B cell (primary cell): ENCODE measurements at regions not wholly inside any gene's neighbourhood (a gene's known extent, or its start where the extent isn't known, plus 50 kb on each side); places are given as distances from the start of the nearest gene placed in this dataset.

Experiments
- ATAC-seq: fragments of 200-7000 bp; cut with Tn5 transposase; one replicate; pipeline ENCODE4 v1.10.0; 2021; ENCODE audit warnings: low read depth, mild to moderate bottlenecking, moderate number of reproducible peaks, moderate library complexity
- CTCF ChIA-PET: fragments of 350-600 bp; sonication (Branson Sonifier 250); formaldehyde crosslinking; loops from one replicate; lab custom pipeline; 2021; ENCODE audit warnings: antibody characterized with exemption, inconsistent platforms; lab: Charles Lee
- POLR2A ChIA-PET: fragments of 350-600 bp; sonication (Branson Sonifier 250); formaldehyde crosslinking; loops from one replicate; lab custom pipeline; 2021; ENCODE audit warnings: antibody characterized with exemption; lab: Charles Lee
- DNase-seq: peaks from one replicate; pipeline ENCODE4 v3.0.0; 2013
- H2AFZ ChIP-seq: 2 replicates; pipeline ENCODE4 v1.6.1; 2012; ENCODE audit warnings: mild to moderate bottlenecking, low read depth, low read length; ENCODE audit not compliant: insufficient read depth, poor library complexity, severe bottlenecking
- H3K27ac ChIP-seq, 2 donors: 1 replicate in 1 of 2; 2 replicates in 1 of 2; pipeline ENCODE4 v1.5.1; 2012 to 2013; ENCODE audit warnings: low read length in 2 of 2, mild to moderate bottlenecking in 2 of 2, moderate library complexity in 1 of 2
- H3K27me3 ChIP-seq, 4 experiments: fragments of 200-600 bp in 1 of 4; sonication (generic) in 1 of 4; replicated peaks in 1 of 4; 1 replicate in 2 of 4; 2 replicates in 2 of 4; pipeline versions ENCODE4 v1.6.1 to v1.7.0; 2013 to 2016; ENCODE audit warnings: low read length in 3 of 4, mild to moderate bottlenecking in 2 of 4, mixed read lengths in 1 of 4, moderate library complexity in 1 of 4; ENCODE audit not compliant: insufficient read depth in 4 of 4, control insufficient read depth in 3 of 4; ENCODE audit errors: control extremely low read depth in 1 of 4
- H3K36me3 ChIP-seq, 2 experiments: replicated peaks in 1 of 2; 1 replicate in 1 of 2; 2 replicates in 1 of 2; pipeline versions ENCODE4 v1.6.1 to v1.7.1; 2013; ENCODE audit warnings: low read length in 1 of 2; ENCODE audit not compliant: insufficient read depth in 2 of 2, control insufficient read depth in 1 of 2; ENCODE audit errors: control extremely low read depth in 1 of 2, extremely low read depth in 1 of 2
- H3K4me1 ChIP-seq, 2 donors: fragments of 200-600 bp in 1 of 2; sonication (generic) in 1 of 2; 1 replicate in 1 of 2; 2 replicates in 1 of 2; pipeline versions ENCODE4 v1.5.1 to v1.6.1; 2013 to 2017; ENCODE audit warnings: low read length in 2 of 2; ENCODE audit not compliant: control insufficient read depth in 2 of 2, insufficient read depth in 2 of 2
- H3K4me2 ChIP-seq: replicated peaks from 2 replicates; pipeline ENCODE3; 2012; ENCODE audit warnings: mild to moderate bottlenecking, low read depth, low read length; ENCODE audit not compliant: poor library complexity, severe bottlenecking
- H3K4me3 ChIP-seq, 5 experiments: fragments of 200-600 bp in 1 of 5; sonication (generic) in 1 of 5; 1 replicate in 3 of 5; 2 replicates in 2 of 5; pipeline versions ENCODE4 v1.5.1 to v1.7.0; 2011 to 2016; ENCODE audit warnings: low read length in 4 of 5, mild to moderate bottlenecking in 4 of 5, low read depth in 2 of 5, control low read depth in 1 of 5, moderate library complexity in 1 of 5; ENCODE audit not compliant: insufficient read depth in 1 of 5; ENCODE audit errors: control extremely low read depth in 1 of 5, extremely low read depth in 1 of 5
- H3K79me2 ChIP-seq: fragments of 200-600 bp; sonication (generic); one replicate; pipeline ENCODE4 v1.6.0; 2016; ENCODE audit warnings: low read length; ENCODE audit not compliant: control insufficient read depth, insufficient read depth
- H3K9ac ChIP-seq: fragments of 200-600 bp; sonication (generic); 2 replicates; pipeline ENCODE4 v1.6.1; 2017; ENCODE audit warnings: mild to moderate bottlenecking, low read length, moderate library complexity
- H3K9me3 ChIP-seq, 3 donors: one replicate each; pipeline versions ENCODE4 v1.6.1 to v1.7.1; 2013; ENCODE audit warnings: low read length in 2 of 3; ENCODE audit not compliant: control insufficient read depth in 2 of 3, insufficient read depth in 1 of 3; ENCODE audit errors: control extremely low read depth in 1 of 3
- H4K20me1 ChIP-seq: 2 replicates; pipeline ENCODE4 v1.6.0; 2012; ENCODE audit warnings: mild to moderate bottlenecking, low read length; ENCODE audit not compliant: insufficient read depth, control insufficient read depth, poor library complexity, severe bottlenecking
- H3K27ac Mint-ChIP-seq: one replicate; pipeline ENCODE4 v1.8.0; 2021; ENCODE audit warnings: mixed read lengths
- H3K27me3 Mint-ChIP-seq: one replicate; pipeline ENCODE4 v1.8.0; 2021; ENCODE audit warnings: mixed read lengths
- H3K4me1 Mint-ChIP-seq: one replicate; pipeline ENCODE4 v1.8.0; 2021; ENCODE audit warnings: mixed read lengths
- H3K4me3 Mint-ChIP-seq: one replicate; pipeline ENCODE4 v1.8.0; 2021; ENCODE audit warnings: mixed read lengths
- H3K9me3 Mint-ChIP-seq: one replicate; pipeline ENCODE4 v1.8.0; 2022; ENCODE audit warnings: mixed read lengths; ENCODE audit not compliant: insufficient read depth
- EZH2 ChIP-seq: IDR thresholded peaks from 2 replicates; pipeline ENCODE4 v1.6.1; 2012; ENCODE audit warnings: borderline replicate concordance, low read depth, mild to moderate bottlenecking, moderate library complexity, low read length; ENCODE audit not compliant: insufficient read depth, poor library complexity, severe bottlenecking
- WGBS: methylation state at CpG from one replicate; pipeline ENCODE4 v1.1.5; 2013; ENCODE audit warnings: missing lambda C conversion rate; ENCODE audit not compliant: insufficient coverage; 5-methylcytosine and 5-hydroxymethylcytosine counted together
- intact Hi-C: fragments of 100-400 bp; cut with micrococcal nuclease; formaldehyde crosslinking; loops from one replicate; pipeline ENCODE4 v1.10.0; 2022
- TF ChIP-seq, protein P1 (sequence below): fragments of 200-600 bp; IDR thresholded peaks from one replicate; pipeline ENCODE4 v1.8.0; 2022; ENCODE audit warnings: antibody characterized with exemption, mild to moderate bottlenecking

DNA sequence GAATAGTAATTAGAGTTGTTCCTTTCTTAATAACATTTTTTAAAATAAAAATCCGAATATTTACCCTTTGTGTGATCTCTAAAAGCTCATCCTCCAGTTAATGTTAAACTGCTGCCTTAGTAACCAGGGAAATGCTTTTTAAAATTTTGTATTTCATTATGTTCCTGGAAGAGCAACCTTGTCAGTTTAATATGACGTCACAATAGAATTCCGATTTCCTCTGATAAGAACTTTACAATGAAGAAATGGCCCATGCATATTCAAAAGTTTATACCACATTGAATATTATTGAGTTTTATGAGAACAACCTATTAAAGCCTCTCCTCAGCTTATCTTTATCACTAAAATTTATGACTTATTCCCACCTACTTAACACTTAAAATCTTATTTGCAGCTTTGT lies 1566.6 kb downstream of the EFNB2 start:
- no peak for DNase-seq
- H3K27ac Mint-ChIP-seq: no peak overlapping the region
- ChIA-PET POLR2A (no interaction called here), CTCF (no interaction called here)
- no peaks in the 10 kb centered on the region for H3K36me3 ChIP-seq
- no peaks in the 10 kb centered on the region for H3K27me3 ChIP-seq
- no peak overlapping the region for H3K4me2 ChIP-seq
- no peaks in the 10 kb centered on the region for H3K27me3 Mint-ChIP-seq
- no peak overlapping the region for H3K4me3 ChIP-seq
- no peaks in the 10 kb centered on the region for H3K4me1 ChIP-seq
- TF ChIP-seq, protein P1, sequence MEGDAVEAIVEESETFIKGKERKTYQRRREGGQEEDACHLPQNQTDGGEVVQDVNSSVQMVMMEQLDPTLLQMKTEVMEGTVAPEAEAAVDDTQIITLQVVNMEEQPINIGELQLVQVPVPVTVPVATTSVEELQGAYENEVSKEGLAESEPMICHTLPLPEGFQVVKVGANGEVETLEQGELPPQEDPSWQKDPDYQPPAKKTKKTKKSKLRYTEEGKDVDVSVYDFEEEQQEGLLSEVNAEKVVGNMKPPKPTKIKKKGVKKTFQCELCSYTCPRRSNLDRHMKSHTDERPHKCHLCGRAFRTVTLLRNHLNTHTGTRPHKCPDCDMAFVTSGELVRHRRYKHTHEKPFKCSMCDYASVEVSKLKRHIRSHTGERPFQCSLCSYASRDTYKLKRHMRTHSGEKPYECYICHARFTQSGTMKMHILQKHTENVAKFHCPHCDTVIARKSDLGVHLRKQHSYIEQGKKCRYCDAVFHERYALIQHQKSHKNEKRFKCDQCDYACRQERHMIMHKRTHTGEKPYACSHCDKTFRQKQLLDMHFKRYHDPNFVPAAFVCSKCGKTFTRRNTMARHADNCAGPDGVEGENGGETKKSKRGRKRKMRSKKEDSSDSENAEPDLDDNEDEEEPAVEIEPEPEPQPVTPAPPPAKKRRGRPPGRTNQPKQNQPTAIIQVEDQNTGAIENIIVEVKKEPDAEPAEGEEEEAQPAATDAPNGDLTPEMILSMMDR: no peak
- TF ChIP-seq EZH2: no peak
- H2AFZ ChIP-seq: no peak overlapping the region
- H3K79me2 ChIP-seq: no peaks in the 10 kb centered on the region
- no peak overlapping the region for H3K27ac ChIP-seq
- no peaks in the 10 kb centered on the region for H4K20me1 ChIP-seq
- no peak overlapping the region for H3K9ac ChIP-seq
- H3K4me1 Mint-ChIP-seq: no peaks in the 10 kb centered on the region
- no peak for ATAC-seq
- H3K4me3 Mint-ChIP-seq: no peak overlapping the region
- no peaks in the 10 kb centered on the region for H3K9me3 ChIP-seq
- intact Hi-C loops: no loop called here
- no peaks in the 10 kb centered on the region for H3K9me3 Mint-ChIP-seq
- no CpG with 5 or more reads among the region's 3 CpGs for WGBS

DNA sequence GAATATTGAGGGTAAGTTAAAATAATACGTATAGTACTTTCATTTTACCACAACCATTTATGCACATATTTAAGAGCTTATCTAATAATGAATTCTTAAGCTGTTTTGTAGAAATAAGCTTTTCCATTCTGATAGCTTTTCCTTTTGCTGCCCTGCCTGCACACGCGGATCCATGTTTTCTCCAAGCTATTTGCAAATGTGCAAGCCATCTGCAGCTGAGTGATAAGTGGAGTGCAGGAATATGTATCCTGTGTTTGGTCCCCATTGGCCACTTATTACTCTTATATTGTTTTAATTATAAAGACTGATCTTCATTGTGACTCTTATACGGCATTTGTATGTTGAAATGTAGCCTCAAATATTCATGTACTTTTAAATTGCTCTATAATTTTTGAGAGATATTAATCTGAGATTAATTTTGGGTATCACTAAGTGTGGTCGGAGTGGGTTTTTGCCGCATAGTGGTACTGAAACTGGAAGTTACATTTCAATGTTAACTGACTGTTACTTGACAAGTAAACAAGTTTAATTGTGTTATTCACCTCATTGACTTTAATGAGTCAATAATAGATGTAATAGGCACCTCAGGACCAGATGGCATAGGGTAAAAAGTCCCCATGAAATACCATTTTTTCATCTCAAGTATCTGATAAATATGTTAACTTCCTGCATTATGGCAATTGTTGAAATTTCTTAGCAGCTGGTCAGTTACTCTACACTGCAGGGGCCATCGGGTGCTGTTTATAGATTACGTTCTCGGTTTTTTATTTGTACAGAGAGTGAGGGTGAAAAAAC lies 1567.4 kb downstream of the EFNB2 start:
- H3K4me3 Mint-ChIP-seq: no peak overlapping the region
- H2AFZ ChIP-seq: no peak overlapping the region

More for the DNA sequence above, 1567.4 kb downstream of the EFNB2 start:
- no peak overlapping the region for H3K4me2 ChIP-seq
- intact Hi-C loops: no loop called here
- ChIA-PET POLR2A (no interaction called here), CTCF (no interaction called here)
- Mint-ChIP-seq H3K27me3 (no peaks in the 10 kb centered on the region), H3K9me3 (no peaks in the 10 kb centered on the region), H3K4me1 (no peaks in the 10 kb centered on the region), H3K27ac (no peak overlapping the region)
- H3K4me1 ChIP-seq: no peaks in the 10 kb centered on the region
- DNase-seq: no peak
- H3K4me3 ChIP-seq: no peak overlapping the region
- no peak overlapping the region for H3K9ac ChIP-seq
- H3K9me3 ChIP-seq: no peaks in the 10 kb centered on the region
- no peaks in the 10 kb centered on the region for H3K79me2 ChIP-seq
- no CpG with 5 or more reads among the region's 9 CpGs for WGBS
- H3K36me3 ChIP-seq: no peaks in the 10 kb centered on the region
- H3K27ac ChIP-seq: no peak overlapping the region
- no peak for ATAC-seq
- TF ChIP-seq, protein P1: no peak
- no peak for TF ChIP-seq EZH2
- no peaks in the 10 kb centered on the region for H3K27me3 ChIP-seq
- H4K20me1 ChIP-seq: no peaks in the 10 kb centered on the region
